Activated T-helper 2 cell treated with anti-CD3 and anti-CD28 coated beads, Interferon-gamma antibody, Interleukin-2, Interleukin-4, amounts not matched to agents 10 μg/mL and 5 μg/mL and 100 μg/mL, durations not matched to agents 14 hours and 24 hours and 36 hours (primary cell): ENCODE measurements at regions not wholly inside any gene's neighbourhood (a gene's known extent, or its start where the extent isn't known, plus 50 kb on each side); places are given as distances from the start of the nearest gene placed in this dataset.
A peak's percentile ranks its signal among the peaks of the same experiment; 100 is the strongest.

ENCODE experiments used
- DNase-seq: peaks from one replicate; pipeline ENCODE4 v3.0.0; 2021; ENCODE audit warnings: low spot score
- H3K27ac Mint-ChIP-seq: one replicate; pipeline ENCODE4 v1.8.0; 2021; ENCODE audit warnings: mixed read lengths
- H3K27me3 Mint-ChIP-seq: one replicate; pipeline ENCODE4 v1.8.0; 2021; ENCODE audit warnings: low read depth, mixed read lengths
- H3K36me3 Mint-ChIP-seq: one replicate; pipeline ENCODE4 v1.8.0; 2021; ENCODE audit warnings: low read depth, mixed read lengths
- H3K4me1 Mint-ChIP-seq: one replicate; pipeline ENCODE4 v1.8.0; 2021; ENCODE audit warnings: low read depth, mixed read lengths
- H3K4me3 Mint-ChIP-seq: one replicate; pipeline ENCODE4 v1.8.0; 2021; ENCODE audit warnings: low read depth, mild to moderate bottlenecking, moderate library complexity, mixed read lengths
- H3K9me3 Mint-ChIP-seq: one replicate; pipeline ENCODE4 v1.8.0; 2021; ENCODE audit warnings: mixed read lengths
- intact Hi-C: fragments of 100-400 bp; cut with micrococcal nuclease; formaldehyde crosslinking; loops from one replicate; pipeline ENCODE4 v1.15.1; 2023

DNA sequence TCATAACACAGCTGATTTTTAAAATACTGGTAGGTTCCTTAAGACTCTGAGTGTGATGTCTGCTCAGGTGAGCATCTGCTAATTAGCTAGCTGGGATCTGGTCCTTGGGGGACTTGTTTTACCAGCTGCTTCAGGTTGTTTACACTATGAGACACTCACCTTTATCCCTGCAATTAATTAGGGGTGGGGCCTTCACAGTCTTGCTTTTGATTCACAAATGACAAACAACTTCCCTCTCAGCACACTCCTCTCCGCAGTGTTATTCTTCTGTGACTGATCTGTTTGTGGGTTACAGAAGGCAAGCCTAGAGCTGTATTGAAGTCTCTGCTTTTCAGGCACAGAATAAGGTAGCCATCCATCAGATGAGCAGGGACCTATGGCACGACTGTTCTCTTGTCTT lies 62.0 kb upstream of the CD83 start:
- no peak for DNase-seq
- Mint-ChIP-seq H3K4me1 (no peaks in the 10 kb centered on the region), H3K27ac (no peak overlapping the region), H3K9me3 (no peaks in the 10 kb centered on the region), H3K4me3 (no peak overlapping the region), H3K27me3 (peaks cover 34% of the 10 kb centered on the region), H3K36me3 (no peaks in the 10 kb centered on the region)
- intact Hi-C loops = no loop called here

DNA sequence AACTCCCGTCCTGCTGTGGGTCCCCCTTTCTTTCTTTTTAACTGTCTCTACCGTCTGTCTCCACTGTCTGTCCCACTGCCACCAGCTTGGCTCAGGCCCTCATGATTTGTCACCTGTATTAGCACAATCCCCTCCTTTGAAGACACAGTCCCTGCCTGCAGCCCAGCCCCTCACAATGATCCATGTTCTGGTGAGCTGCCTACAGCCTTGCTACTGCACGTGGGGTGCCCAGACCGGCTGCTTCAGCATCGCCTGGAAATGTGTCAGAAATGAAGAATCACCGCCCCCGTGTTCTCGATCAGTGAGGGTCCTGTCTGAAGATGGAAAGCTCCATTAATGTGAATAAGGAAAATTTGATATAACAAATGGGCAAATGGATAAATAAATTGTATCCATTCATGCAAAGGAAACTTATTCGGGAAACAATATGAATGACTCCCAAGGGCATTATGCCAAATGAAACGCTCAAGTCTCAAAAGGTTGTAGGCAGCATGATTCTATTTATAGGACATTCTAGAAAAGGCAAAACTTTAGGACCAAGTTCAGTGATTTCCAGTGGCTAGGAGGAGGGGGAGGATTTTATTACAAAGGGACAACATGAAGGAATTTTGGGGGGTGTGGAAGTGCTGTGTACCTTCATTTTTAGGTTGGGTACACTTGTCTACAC lies 59.4 kb upstream of the CD83 start:
- Mint-ChIP-seq H3K27ac (no peak overlapping the region), H3K4me1 (no peaks in the 10 kb centered on the region), H3K36me3 (no peaks in the 10 kb centered on the region), H3K27me3 (peaks cover 41% of the 10 kb centered on the region), H3K4me3 (no peak overlapping the region), H3K9me3 (no peaks in the 10 kb centered on the region)
- intact Hi-C loops = no loop called here
- DNase-seq = no peak

DNA sequence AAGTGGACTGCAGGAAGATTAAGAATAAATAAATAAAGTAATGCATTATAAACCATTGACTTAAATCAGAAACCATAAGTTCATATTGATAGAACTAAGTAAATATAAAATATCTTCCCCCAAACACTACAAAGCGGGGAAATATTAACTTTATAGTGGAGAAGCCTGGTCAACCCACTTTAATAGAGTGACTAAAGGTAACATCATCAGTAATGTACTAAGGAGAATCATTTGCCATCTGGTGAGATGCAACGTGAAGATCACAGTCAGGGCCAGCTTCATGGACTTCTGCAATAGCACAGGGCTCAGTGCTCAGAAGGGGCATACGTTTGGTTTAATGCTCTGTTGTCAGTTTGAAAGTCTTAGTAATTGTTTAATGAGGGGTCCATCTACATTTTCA lies 58.8 kb upstream of the CD83 start:
- H3K4me3 Mint-ChIP-seq = no peak overlapping the region
- intact Hi-C loops = no loop called here
- H3K36me3 Mint-ChIP-seq = no peaks in the 10 kb centered on the region
- no peaks in the 10 kb centered on the region for H3K9me3 Mint-ChIP-seq
- DNase-seq = no peak
- H3K27ac Mint-ChIP-seq = no peak overlapping the region
- H3K4me1 Mint-ChIP-seq = no peaks in the 10 kb centered on the region
- H3K27me3 Mint-ChIP-seq = peaks cover 42% of the 10 kb centered on the region

DNA sequence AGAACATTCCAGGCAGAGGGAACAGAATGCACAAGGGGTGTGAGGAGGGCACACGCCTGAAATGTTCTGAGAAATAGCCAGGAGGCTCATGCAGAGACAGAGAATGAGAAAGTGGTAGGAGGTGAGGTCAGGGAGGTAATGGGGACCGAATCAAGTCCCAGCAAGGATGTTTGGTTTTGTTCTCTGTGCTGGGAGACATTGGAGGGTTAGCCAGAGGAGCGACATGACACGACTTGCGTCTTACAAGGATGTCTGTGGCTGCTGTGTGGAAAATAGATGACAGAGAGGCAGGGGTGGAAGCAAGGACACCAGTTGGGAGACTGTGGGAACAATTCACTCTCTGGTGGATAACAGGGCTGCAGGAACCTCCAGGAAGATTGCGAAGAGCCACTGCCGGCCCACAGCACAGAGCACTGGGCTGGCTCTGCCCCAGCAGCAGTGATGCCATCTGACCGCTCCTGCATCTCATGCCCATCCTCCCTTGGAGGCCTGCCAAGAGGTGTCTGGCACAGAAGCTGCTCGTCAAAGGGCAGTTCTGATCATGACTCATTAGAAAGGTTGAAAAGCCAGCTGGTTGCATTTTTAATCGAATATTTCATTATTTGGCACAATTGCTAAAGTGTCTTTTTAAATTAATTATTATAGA lies 57.7 kb upstream of the CD83 start:
- DNase-seq = no peak
- peaks cover 42% of the 10 kb centered on the region for H3K27me3 Mint-ChIP-seq
- intact Hi-C loops = loop anchor here (10.0 kb wide), 1 partner anchor 485 kb away; the partner anchor contains the start of gene SIRT5
- H3K27ac Mint-ChIP-seq = no peak overlapping the region
- H3K4me3 Mint-ChIP-seq = no peak overlapping the region
- H3K9me3 Mint-ChIP-seq = no peaks in the 10 kb centered on the region
- no peaks in the 10 kb centered on the region for H3K36me3 Mint-ChIP-seq
- H3K4me1 Mint-ChIP-seq = no peaks in the 10 kb centered on the region

DNA sequence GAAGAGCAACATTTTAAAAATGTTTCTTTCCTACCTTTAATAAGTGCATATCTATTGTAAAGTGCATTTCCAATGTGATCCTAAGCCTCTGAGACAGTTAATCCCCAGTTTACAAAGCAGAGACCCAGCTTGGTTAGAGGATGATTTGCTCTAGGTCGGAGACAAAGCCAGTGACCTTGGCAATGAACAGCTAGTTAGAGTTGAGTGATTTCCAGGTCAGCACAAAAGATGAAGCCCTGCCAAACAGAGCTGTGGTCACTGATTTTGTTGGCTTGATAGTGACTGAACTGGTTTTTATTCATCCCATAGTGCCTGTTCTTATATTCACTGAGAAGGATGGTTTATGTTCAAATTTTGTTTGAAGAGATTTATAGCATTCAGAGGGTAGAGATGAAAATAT lies 56.6 kb upstream of the CD83 start:
- Mint-ChIP-seq H3K9me3 (no peaks in the 10 kb centered on the region), H3K4me3 (no peak overlapping the region), H3K27ac (no peak overlapping the region), H3K27me3 (peaks cover 47% of the 10 kb centered on the region), H3K4me1 (no peaks in the 10 kb centered on the region), H3K36me3 (no peaks in the 10 kb centered on the region)
- intact Hi-C loops = loop anchor here (10.0 kb wide), 1 partner anchor 486 kb away; the partner anchor contains the start of gene SIRT5
- DNase-seq = no peak

DNA sequence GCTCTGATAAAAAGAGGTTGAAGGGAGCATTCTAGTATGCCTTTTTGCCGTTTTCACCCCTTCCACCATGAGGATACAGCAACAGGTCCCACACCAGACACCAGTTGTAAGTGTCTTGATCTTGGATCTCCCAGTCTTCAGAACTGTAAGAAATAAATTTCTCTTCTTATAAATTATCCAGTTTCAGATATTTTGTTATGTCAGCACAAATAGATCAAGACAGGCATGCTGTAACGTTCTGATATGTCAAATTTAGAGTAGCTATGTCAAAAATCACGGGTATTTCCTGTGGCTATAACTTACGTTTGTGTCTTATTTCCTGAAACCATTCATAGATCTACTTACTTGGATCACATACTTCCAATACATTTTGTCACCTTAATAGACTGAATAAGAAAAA lies 55.9 kb upstream of the CD83 start:
- H3K4me1 Mint-ChIP-seq = peaks cover 3% of the 10 kb centered on the region
- intact Hi-C loops = loop anchor here (10.0 kb wide), 1 partner anchor 487 kb away; the partner anchor contains the start of gene SIRT5
- no peak overlapping the region for H3K4me3 Mint-ChIP-seq
- peaks cover 47% of the 10 kb centered on the region for H3K27me3 Mint-ChIP-seq
- H3K36me3 Mint-ChIP-seq = no peaks in the 10 kb centered on the region
- no peak overlapping the region for H3K27ac Mint-ChIP-seq
- DNase-seq = no peak
- no peaks in the 10 kb centered on the region for H3K9me3 Mint-ChIP-seq

DNA sequence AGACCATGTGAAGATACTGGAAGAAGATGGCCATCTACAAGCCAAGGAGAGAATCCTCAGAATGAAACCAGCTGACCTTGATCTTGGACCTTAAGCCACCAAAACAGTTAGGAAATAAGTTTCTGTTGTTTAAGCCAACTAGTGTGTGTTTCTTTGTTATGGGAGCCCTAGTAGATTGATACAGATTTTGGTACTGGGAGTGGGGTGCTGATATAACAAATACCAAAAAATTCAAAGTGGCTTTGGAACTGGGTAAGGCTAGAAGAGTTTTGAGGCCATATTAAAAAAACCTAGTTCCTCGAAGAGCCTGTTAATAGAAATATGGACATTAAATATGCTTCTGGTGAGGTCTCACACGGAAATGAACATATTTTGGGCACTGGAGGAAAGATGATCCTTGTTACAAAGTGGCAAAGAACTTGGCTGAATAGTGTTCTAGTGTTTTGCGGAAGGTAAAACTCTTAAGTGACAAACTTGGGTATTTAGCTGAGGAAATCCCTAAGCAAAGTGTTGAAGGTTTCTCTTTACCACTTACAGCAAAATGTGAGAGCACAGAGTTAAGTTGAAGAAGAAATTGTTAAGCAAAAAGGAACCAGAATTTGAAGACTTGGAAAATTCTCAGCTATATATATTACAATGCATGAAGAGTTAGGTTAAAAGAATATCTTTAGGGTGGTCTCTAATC lies 55.1 kb upstream of the CD83 start:
- peaks cover 47% of the 10 kb centered on the region for H3K27me3 Mint-ChIP-seq
- no peak overlapping the region for H3K4me3 Mint-ChIP-seq
- H3K36me3 Mint-ChIP-seq = no peaks in the 10 kb centered on the region
- no peak for DNase-seq
- no peaks in the 10 kb centered on the region for H3K9me3 Mint-ChIP-seq
- intact Hi-C loops = loop anchor here (10.0 kb wide), 1 partner anchor 488 kb away; the partner anchor contains the start of gene SIRT5
- peaks cover 8% of the 10 kb centered on the region for H3K4me1 Mint-ChIP-seq
- H3K27ac Mint-ChIP-seq = no peak overlapping the region

DNA sequence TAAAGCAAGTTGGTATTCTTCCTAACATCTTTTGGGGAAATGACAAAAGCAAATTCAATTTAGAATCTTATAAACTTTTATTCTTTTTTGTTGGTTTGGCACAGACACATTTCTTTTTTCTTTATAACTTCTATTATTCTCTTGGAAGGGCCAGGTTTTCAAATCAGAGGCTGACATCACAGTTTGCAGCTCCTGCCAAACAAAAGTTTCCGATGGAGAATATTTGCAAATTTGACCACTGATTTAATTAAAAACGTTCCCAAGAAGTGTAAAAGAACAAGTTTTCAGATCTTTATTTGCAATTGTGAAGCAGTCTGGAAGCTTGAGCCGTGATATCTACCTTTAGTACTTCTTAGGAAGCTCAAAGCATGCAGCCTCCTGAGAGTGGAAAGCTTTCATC lies 53.8 kb upstream of the CD83 start:
- H3K4me1 Mint-ChIP-seq = peaks cover 21% of the 10 kb centered on the region
- H3K4me3 Mint-ChIP-seq = no peak overlapping the region
- intact Hi-C loops = loop anchor here (10.0 kb wide), 1 partner anchor 489 kb away; the partner anchor contains the start of gene SIRT5
- H3K36me3 Mint-ChIP-seq = no peaks in the 10 kb centered on the region
- H3K9me3 Mint-ChIP-seq = no peaks in the 10 kb centered on the region
- DNase-seq = no peak
- peaks cover 38% of the 10 kb centered on the region for H3K27me3 Mint-ChIP-seq
- H3K27ac Mint-ChIP-seq = no peak overlapping the region

DNA sequence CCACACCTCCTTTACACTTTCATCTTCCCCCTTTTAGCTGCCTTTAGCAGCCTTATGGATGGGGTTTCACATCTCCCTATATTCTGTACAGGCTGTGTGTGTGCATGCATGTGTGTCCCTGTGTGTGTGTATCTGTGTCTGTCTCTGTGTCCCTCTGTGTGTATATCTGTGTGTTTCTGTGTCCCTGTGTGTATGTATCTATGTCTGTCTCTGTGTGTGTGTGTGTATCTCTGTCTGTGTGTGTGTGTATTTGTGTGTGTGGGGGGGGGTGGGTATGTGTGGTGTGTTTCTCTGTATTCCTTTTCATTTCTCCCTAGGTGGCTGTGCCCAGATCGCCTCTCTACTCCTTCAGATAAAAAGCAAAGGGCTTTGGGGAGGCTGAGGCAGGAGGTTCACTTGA lies 52.2 kb upstream of the CD83 start:
- Mint-ChIP-seq H3K27ac (no peak overlapping the region), H3K27me3 (peaks cover 25% of the 10 kb centered on the region), H3K4me3 (no peak overlapping the region), H3K4me1 (peaks cover 32% of the 10 kb centered on the region), H3K9me3 (no peaks in the 10 kb centered on the region), H3K36me3 (no peaks in the 10 kb centered on the region)
- intact Hi-C loops = loop anchor here (5.0 to 10.0 kb wide), 4 partner anchors 77 to 728 kb away; partner anchors contain the start of genes MCUR1 and SIRT5
- DNase-seq = no peak

DNA sequence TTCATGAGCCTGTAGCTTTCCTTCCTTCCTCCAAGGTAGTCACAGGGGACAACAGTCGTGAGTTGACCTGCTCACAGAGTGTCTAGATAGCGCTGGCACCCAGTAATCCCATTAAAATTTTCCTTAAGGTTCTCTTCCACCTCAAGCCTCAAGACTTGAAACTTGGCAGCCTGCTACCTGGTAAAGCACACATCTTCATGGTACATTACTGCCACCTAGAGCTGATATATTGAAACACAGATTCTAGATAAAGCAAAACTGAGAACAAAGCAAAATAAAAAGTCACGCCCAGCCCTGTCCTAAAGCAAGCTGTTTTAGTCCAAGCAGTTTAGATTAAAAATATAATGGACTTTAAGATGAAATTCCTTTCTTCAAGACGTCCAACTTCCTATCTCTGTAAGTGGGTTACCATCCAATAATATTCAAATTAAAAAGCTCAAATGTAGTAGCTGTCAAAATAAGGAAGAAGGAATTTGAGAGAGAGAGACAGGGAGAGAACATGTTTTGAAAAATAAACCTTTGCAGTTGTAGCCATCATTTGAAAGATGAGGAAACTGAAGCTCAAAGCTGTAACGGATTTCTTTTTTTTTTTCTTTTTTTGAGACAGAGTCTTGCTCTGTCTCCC lies 50.7 kb upstream of the CD83 start:
- Mint-ChIP-seq H3K27ac (peak overlapping the region; percentile 74), H3K9me3 (no peaks in the 10 kb centered on the region)

DNA sequence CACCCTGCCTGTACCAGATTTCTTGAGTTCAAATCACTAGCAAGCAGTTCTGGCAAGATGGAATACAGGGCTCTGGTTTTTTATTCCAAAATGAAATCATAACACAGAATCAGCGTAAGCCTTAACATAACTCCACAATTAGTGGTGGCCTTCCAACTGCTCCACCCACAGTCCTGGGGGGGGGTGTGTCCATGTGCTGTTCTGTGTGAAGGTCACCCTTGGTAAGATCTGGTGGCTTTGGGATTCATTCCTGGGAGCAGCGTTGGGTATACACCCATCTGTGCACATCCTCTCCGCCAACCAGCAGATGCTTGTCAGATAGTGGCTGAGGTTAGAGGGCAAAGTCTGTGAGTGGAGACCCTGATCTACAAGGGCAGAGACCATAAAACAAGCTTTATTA lies 49.9 kb upstream of the CD83 start:
- Mint-ChIP-seq H3K4me1 (peaks cover 46% of the 10 kb centered on the region), H3K9me3 (no peaks in the 10 kb centered on the region)
- intact Hi-C loops = loop anchor here (1.0 to 10.0 kb wide), 8 partner anchors 21 to 730 kb away; partner anchors contain the start of genes MCUR1 and SIRT5

More for the DNA sequence above, 50.7 kb upstream of the CD83 start:
- intact Hi-C loops = loop anchor here (1.0 to 10.0 kb wide), 6 partner anchors 75 to 730 kb away; partner anchors contain the start of genes MCUR1 and SIRT5
- Mint-ChIP-seq H3K27me3 (peaks cover 17% of the 10 kb centered on the region), H3K4me1 (peaks cover 41% of the 10 kb centered on the region), H3K36me3 (no peaks in the 10 kb centered on the region), H3K4me3 (peak overlapping the region; percentile 32)
- DNase-seq = no peak

More for the DNA sequence above, 49.9 kb upstream of the CD83 start:
- peak overlapping the region; percentile 33 for H3K4me3 Mint-ChIP-seq
- peak overlapping the region; percentile 87 for H3K27ac Mint-ChIP-seq
- no peak for DNase-seq
- H3K27me3 Mint-ChIP-seq = peaks cover 9% of the 10 kb centered on the region
- H3K36me3 Mint-ChIP-seq = no peaks in the 10 kb centered on the region
